Stomach (tissue), 8 donors: ENCODE measurements at regions not wholly inside any gene's neighbourhood (a gene's known extent, or its start where the extent isn't known, plus 50 kb on each side); places are given as distances from the start of the nearest gene placed in this dataset.

ENCODE experiments used
- DNase-seq, 2 donors: peaks; one replicate each; pipeline versions ENCODE4 v3.0.0 to v3.0.0-alpha.2; 2013 to 2019
- H3K27ac ChIP-seq, 5 donors: fragments of 200-600 bp in 4 of 5; sonication (generic) in 4 of 5; one replicate each; pipeline ENCODE4 v1.5.1; 2013 to 2019; ENCODE audit warnings: mild to moderate bottlenecking in 1 of 5, moderate library complexity in 1 of 5
- H3K27me3 ChIP-seq, 3 donors: fragments of 200-600 bp; sonication (generic); one replicate each; pipeline ENCODE4 v1.5.1; 2017 to 2019; ENCODE audit warnings: mixed run types in 1 of 3
- H3K36me3 ChIP-seq, 4 donors: fragments of 200-600 bp; sonication (generic); 1 replicate in 3 of 4; 2 replicates in 1 of 4; pipeline ENCODE4 v1.5.1; 2016 to 2019
- H3K4me1 ChIP-seq, 4 donors: fragments of 200-600 bp; sonication (generic); one replicate each; pipeline ENCODE4 v1.5.1; 2016 to 2019
- H3K4me3 ChIP-seq, 4 donors: fragments of 200-600 bp; sonication (generic) in 3 of 4; one replicate each; pipeline ENCODE4 v1.5.1; 2016 to 2019; ENCODE audit warnings: mild to moderate bottlenecking in 1 of 4
- H3K9me3 ChIP-seq, 4 donors: fragments of 200-600 bp; sonication (generic); one replicate each; pipeline ENCODE4 v1.5.1; 2016 to 2019
- EP300 ChIP-seq: sonication (generic); formaldehyde crosslinking; IDR thresholded peaks from one replicate; pipeline ENCODE4 v1.6.1; 2017; ENCODE audit warnings: antibody characterized with exemption
- POLR2A ChIP-seq, 4 donors: fragments of 450-650 bp; IDR thresholded peaks; one replicate each; pipeline ENCODE4 v1.6.1; 2016; ENCODE audit warnings: antibody characterized with exemption in 4 of 4, control low read depth in 2 of 4, mild to moderate bottlenecking in 1 of 4, moderate library complexity in 1 of 4
- POLR2AphosphoS5 ChIP-seq, 3 donors: sonication (generic); formaldehyde crosslinking; IDR thresholded peaks; one replicate each; pipeline ENCODE4 v1.6.1; 2016; ENCODE audit warnings: antibody characterized with exemption in 3 of 3
- WGBS, 5 donors: extraction: QIAGEN DNeasy Blood & Tissue Kit in 3 of 5; methylation state at CpG; one replicate each; pipeline versions ENCODE4 v1.1.5 to v1.1.7; 2013 to 2018; 5-methylcytosine and 5-hydroxymethylcytosine counted together
- intact Hi-C: fragments of 100-400 bp; cut with DNase I; formaldehyde crosslinking; loops from one replicate; pipeline ENCODE4 v1.15.1; 2023; ENCODE audit warnings: low total_unique reads
- TF ChIP-seq, protein P1 (sequence below), 7 experiments: fragments of 450-650 bp in 4 of 7; fragments of 200-600 bp in 3 of 7; sonication (generic) in 3 of 7; IDR thresholded peaks; one replicate each; pipeline ENCODE4 v1.5.1; 2016 to 2019; ENCODE audit warnings: antibody characterized with exemption in 7 of 7, control low read depth in 2 of 7, mild to moderate bottlenecking in 1 of 7
- donor health status: healthy with polysubstance abuse.
- donor health status: Bipolar disorder and iron deficiency.
- donor health status: healthy.

- Histone ChIP-seq H3K4me1 (no peaks in the 10 kb centered on the region), H3K27ac (no peak overlapping the region), H3K36me3 (no peaks in the 10 kb centered on the region), H3K4me3 (no peak overlapping the region), H3K27me3 (peaks cover 0 to 13% (median 4%) of the 10 kb centered on the region in 3 donors), H3K9me3 (no peaks in the 10 kb centered on the region)
- no peak for DNase-seq
- intact Hi-C loops = no loop called here
- WGBS, 5 donors = 56 to 90% (median 77%) methylated on average over 1 of the region's 1 CpG
- no peak for TF ChIP-seq EP300
- TF ChIP-seq POLR2AphosphoS5 (IDR thresholded peaks at IDR 0.05) = no peak
- TF ChIP-seq POLR2A (IDR thresholded peaks at IDR 0.05) = no peak
- TF ChIP-seq, protein P1, sequence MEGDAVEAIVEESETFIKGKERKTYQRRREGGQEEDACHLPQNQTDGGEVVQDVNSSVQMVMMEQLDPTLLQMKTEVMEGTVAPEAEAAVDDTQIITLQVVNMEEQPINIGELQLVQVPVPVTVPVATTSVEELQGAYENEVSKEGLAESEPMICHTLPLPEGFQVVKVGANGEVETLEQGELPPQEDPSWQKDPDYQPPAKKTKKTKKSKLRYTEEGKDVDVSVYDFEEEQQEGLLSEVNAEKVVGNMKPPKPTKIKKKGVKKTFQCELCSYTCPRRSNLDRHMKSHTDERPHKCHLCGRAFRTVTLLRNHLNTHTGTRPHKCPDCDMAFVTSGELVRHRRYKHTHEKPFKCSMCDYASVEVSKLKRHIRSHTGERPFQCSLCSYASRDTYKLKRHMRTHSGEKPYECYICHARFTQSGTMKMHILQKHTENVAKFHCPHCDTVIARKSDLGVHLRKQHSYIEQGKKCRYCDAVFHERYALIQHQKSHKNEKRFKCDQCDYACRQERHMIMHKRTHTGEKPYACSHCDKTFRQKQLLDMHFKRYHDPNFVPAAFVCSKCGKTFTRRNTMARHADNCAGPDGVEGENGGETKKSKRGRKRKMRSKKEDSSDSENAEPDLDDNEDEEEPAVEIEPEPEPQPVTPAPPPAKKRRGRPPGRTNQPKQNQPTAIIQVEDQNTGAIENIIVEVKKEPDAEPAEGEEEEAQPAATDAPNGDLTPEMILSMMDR (IDR thresholded peaks at IDR 0.05) = no peak
These were observed 159.7 kb upstream of the SKOR2 start for GRCh38 chr18:47411159-47411558.

GRCh38 chr18:47410139-47410538, 158.7 kb upstream of the SKOR2 start:
- intact Hi-C loops = no loop called here
- no peak for DNase-seq
- Histone ChIP-seq H3K9me3 (no peaks in the 10 kb centered on the region), H3K4me1 (no peaks in the 10 kb centered on the region), H3K4me3 (no peak overlapping the region), H3K27ac (no peak overlapping the region), H3K27me3 (peaks cover 0 to 13% (median 4%) of the 10 kb centered on the region in 3 donors), H3K36me3 (no peaks in the 10 kb centered on the region)
- no peak for TF ChIP-seq POLR2AphosphoS5 (IDR thresholded peaks at IDR 0.05)
- TF ChIP-seq, protein P1 (IDR thresholded peaks at IDR 0.05) = no peak
- no peak for TF ChIP-seq POLR2A (IDR thresholded peaks at IDR 0.05)
- TF ChIP-seq EP300 = no peak
- 70 to 88% (median 77%) methylated on average over 6 of the region's 6 CpGs for WGBS, 5 donors

DNA sequence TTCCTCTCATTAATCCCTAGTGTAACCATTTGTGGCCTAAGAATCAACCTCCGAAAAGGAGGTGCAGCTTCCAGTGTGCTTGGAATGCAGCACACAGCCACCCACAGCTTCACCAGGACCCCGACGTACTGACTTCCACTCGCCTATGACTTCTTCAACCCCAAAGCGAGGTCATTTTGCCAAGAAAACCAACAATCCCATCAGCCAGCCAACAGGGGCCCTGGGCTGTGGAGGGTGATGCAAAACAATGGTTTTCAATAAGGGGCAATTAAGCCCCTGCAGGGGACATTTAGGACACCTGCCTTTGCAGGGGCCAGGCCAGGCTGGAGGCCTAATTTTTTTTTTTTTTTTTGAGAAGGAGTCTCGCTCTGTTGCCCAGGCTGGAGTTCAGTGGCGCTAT, 158.1 kb upstream of the SKOR2 start:
- H3K4me3 ChIP-seq = no peak overlapping the region
- no peaks in the 10 kb centered on the region for H3K4me1 ChIP-seq
- H3K27me3 ChIP-seq = peaks cover 0 to 6% (median 4%) of the 10 kb centered on the region in 3 donors
- no peaks in the 10 kb centered on the region for H3K9me3 ChIP-seq
- no peak for DNase-seq
- intact Hi-C loops = no loop called here
- H3K36me3 ChIP-seq = no peaks in the 10 kb centered on the region
- TF ChIP-seq EP300 (no peak), POLR2AphosphoS5 (IDR thresholded peaks at IDR 0.05) (no peak), POLR2A (IDR thresholded peaks at IDR 0.05) (no peak)
- TF ChIP-seq, protein P1 (IDR thresholded peaks at IDR 0.05) = no peak
- no peak overlapping the region for H3K27ac ChIP-seq
- WGBS, 5 donors = 86 to 94% (median 92%) methylated on average over 7 of the region's 7 CpGs

- Histone ChIP-seq H3K4me1 (no peaks in the 10 kb centered on the region), H3K4me3 (no peak overlapping the region), H3K27ac (no peak overlapping the region), H3K27me3 (no peaks in the 10 kb centered on the region), H3K9me3 (no peaks in the 10 kb centered on the region), H3K36me3 (no peaks in the 10 kb centered on the region)
- TF ChIP-seq POLR2AphosphoS5 (IDR thresholded peaks at IDR 0.05) (no peak), EP300 (no peak), POLR2A (IDR thresholded peaks at IDR 0.05) (no peak)
- TF ChIP-seq, protein P1 (IDR thresholded peaks at IDR 0.05) = no peak
- no peak for DNase-seq
- 86 to 93% (median 91%) methylated on average over 2 of the region's 2 CpGs for WGBS, 5 donors
- intact Hi-C loops = no loop called here
These were observed 156.3 kb upstream of the SKOR2 start for GRCh38 chr18:47407736-47408135.
